AG08396 (cell line): ENCODE measurements at regions not wholly inside any gene's neighbourhood (a gene's known extent, or its start where the extent isn't known, plus 50 kb on each side); places are given as distances from the start of the nearest gene placed in this dataset.
"Not testable (repeated sequence)": the region's sequence is repeated elsewhere in the genome, so short reads cannot be mapped to it uniquely, and the experiment has no call there.

Source experiments
- DNase-seq: peaks from one replicate; pipeline ENCODE4 v3.0.0; 2012; ENCODE audit warnings: low spot score, mixed read lengths

- DNase-seq, result no peak
Measured at GRCh38 chr10:8344756-8345155, 290.3 kb downstream of the GATA3 start.

GRCh38 chr10:8346861-8347260 lies 292.4 kb downstream of the GATA3 start:
- no peak for DNase-seq

- not testable (repeated sequence) for DNase-seq
Measured at GRCh38 chr10:8347614-8348013, 293.1 kb downstream of the GATA3 start.

- DNase-seq, result no peak
Measured at GRCh38 chr10:8349610-8350249, 295.2 kb downstream of the GATA3 start.

GRCh38 chr10:8350250-8350967 lies 295.9 kb downstream of the GATA3 start:
- DNase-seq, result no peak

DNA sequence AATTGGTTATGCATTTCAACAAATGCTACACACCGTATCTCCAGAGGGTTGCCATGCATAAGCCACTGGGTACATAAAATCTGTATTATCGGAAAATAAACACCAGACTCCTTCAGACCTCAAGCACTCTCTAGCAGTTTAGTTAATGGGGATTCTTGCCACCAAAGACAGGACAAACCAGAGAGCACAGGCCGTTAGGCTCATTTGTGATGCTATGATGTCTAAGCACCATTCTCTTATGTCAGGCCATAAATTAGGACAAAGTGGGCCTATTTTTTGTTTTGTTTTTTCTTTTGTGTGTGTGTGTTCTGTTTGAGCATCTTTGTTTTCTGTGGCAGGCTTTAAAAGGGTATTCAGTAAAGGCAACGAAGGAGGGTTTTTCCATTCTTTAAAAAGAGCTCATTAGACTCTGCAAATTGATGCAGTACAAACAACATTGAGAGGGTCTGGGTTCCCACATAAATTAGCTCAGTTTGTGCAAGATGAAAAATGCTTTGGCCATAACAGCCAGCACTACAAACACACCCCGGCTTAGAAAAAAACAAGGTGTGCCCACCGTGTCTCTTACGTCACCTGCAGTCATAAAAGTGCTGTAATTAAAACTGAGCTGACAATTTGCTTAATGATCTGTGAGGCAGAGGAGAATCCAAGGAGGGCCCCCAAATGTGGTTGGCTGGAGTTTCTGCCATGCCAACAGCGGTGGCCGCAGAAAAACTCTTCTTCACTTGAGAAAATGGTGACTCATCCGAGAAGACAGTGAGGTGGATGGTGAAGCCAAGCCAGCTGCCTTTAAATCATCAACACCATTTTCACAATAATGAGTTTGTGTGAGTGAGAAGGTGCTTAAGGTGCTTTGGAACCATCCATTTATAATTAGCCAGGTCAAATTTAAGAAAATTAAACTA lies 297.9 kb downstream of the GATA3 start:
- DNase-seq, result no peak

DNA sequence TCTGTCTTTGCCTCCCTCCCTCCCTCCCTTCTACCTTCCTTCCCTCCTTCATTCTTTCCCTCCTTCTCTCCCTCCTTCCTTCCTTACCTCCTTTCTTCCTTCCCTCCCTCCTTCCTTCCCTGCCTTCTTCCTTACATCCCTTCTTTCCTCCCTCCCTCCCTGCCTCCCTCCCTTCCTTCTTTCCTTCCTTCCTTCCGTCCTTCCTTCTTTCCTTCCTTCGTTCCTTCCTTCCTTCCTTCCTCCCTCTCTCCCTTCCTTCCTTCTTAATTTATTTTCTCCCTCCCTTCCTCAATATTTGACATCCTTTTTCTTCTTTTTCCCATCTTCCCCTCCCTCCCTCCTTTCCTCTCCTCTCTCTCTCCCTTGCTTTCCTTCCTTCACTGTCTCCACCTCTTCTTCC lies 301.8 kb downstream of the GATA3 start:
- DNase-seq, result no peak

DNA sequence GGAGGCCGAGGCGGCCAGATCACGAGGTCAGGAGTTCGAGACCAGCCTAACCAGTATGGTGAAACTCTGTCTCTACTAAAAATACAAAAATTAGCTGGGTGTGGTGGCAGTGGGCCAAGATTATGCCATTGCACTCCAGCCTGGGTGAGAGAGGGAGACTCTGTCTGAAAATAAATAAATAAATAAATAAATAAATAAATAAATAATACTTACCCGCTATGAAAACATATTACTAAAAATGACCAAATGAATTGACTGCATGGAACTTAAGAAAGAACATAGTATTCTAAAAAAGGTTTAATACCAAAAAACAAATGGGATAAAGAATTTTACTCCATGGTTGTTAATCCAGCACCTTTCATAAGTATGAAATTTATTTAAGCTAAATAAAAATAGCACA lies 305.0 kb downstream of the GATA3 start:
- no peak for DNase-seq

GRCh38 chr10:8360365-8360764 lies 305.9 kb downstream of the GATA3 start:
- no peak for DNase-seq

DNA sequence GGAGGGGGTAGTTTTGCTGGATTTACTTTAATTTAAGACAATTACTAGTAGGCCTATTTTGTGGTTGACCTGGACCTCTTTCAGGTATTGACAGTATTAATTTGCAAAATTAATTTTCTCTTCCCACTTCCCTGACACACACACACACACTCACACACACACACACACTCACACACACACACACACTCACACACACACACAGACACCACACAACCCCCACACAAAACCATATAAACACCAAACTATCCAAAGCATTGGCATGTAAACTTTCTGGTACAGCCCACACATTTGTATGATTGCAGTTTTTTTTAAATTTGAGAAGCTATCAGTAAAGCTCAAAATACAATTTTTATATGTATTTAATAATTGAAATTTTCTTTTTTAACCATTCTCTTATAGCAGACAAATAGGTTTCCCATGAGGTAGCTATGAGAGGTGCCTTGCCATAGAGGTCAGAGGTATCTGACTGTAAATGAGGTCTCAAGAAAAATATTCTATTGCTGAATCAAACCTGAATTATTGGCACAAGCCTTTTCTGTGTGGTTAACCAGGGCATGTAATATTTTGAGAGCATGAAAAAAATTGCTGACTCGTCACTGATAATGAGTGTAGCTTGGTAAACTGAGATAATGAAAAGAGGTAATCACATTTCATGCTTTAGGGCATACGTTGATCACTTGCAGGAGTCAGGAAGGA lies 306.5 kb downstream of the GATA3 start:
- DNase-seq, result no peak

DNA sequence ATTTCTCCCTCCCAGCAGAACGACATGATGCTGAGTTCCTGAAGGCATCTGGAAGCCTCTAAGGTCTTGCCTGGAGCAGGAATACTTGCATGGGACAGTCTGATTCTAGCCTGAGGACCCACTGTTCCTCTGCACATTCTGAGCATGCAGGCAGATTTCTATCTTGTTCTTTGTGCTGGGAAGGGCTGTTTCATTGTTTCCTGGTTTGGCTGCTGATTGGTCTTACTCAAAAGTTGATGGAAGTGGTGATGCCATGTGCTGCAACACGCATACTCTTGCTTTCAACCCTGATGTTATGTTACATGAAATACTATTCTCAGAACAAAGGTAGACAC lies 307.0 kb downstream of the GATA3 start:
- no peak for DNase-seq

DNA sequence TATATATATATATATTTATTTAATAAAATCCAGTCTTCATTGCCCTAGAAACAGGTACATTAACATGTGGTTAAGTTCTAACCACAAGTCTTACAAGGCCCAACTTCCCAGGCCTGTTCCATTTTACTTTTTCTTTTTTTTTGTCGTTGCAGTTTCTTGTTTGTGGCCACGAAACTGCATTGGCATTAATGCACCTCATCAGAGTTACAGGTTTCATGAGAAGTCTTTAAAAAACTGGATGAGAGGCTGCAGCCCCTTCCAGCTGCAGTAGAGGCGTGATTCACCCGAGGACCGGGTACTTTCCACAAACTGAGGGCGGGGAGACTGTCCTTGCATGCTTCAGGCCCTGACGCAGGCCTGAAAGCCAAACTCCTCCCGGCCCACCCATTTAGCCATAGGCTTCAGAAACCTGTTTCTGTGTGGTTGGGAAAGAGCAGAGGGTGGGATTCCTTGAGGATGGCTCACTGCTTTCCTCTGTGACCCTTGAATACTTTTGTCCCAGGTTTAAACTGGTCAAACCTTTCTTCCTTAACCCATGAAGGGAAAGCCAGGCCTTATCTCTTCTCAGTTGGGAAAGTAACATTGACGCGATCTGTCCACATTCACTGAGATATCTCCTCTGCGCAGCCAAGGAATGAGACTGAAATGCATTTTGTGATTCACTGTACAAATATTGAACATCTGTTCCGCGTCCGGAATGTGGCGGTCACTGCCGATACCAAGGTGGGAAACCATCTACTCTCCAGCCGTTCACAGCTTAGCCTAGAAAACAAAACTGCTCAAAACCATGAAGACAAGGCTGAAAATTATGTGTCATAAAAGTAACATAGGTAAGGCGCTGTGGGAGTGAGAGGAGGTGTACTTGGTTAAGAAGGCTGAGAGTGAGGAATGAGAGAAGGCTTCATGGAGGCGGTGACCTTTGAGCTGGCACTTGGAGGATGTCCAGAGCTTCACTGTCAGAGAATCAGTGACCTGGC lies 311.7 kb downstream of the GATA3 start:
- DNase-seq, result no peak

GRCh38 chr10:8367672-8368411 lies 313.4 kb downstream of the GATA3 start:
- DNase-seq, result not testable (repeated sequence)

- DNase-seq, result no peak
Measured at GRCh38 chr10:8369666-8370065, 315.2 kb downstream of the GATA3 start.

- no peak for DNase-seq
Measured at GRCh38 chr10:8374334-8374733, 319.8 kb downstream of the GATA3 start.

GRCh38 chr10:8375137-8375536 lies 320.6 kb downstream of the GATA3 start:
- DNase-seq, result no peak

GRCh38 chr10:8378198-8378983 lies 323.9 kb downstream of the GATA3 start:
- no peak for DNase-seq

DNA sequence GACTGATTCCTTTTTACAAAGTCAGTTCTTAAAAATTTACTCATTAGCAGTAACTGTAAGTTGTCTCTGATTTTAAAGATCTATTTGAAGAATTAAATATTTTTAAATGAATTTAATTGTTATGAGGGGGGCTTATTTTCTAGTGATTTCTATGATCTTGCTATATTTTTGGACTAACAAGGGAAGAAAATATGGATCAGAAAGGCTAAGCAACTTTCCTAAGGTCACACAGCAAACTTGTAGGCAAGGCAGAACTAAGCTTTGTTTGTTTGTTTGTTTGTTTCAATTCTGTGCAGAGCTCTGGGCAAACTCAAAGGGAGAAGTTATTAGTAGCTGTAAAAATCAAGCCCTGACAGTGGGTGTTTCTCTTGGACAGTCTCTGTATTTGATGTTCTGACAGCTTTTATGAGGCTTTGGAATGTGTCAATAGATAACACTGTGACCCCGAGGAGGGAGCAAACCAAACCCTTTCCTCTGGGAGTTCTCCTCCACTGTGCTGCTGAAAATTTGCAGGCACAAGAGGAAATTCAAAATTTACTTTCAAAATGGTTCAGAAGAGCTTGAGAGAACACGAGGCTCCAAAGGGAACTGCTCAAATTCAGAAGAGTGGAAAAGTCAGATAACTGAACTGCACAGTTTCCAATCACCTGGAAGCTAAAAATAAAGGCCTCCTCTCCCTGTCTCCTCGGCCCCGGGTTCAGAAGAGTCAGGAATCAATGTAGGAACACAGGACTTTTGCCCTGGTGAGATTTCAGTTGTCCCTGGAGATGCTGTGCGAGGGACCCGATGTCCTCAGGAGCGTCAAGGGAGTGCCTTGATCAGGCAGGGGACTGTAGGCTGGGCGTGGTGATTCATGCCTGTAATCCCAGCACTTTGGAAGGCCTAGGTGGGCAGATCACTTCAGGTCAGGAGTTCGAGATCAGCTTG lies 325.7 kb downstream of the GATA3 start:
- no peak for DNase-seq
